NB4 (cell line): ENCODE measurements at regions not wholly inside any gene's neighbourhood (a gene's known extent, or its start where the extent isn't known, plus 50 kb on each side); places are given as distances from the start of the nearest gene placed in this dataset.
A peak's percentile ranks its signal among the peaks of the same experiment; 100 is the strongest.

Experiments
- DNase-seq: peaks from one replicate; pipeline ENCODE4 v3.0.0; 2010; ENCODE audit warnings: low read depth
- H3K4me3 ChIP-seq: one replicate; pipeline ENCODE4 v1.5.1; 2011; ENCODE audit warnings: mild to moderate bottlenecking, low read depth, low read length, moderate library complexity
- CTCF ChIP-seq: IDR thresholded peaks from one replicate; pipeline ENCODE4 v1.5.1; 2012; ENCODE audit warnings: low read depth, low read length
- MAX ChIP-seq: IDR thresholded peaks from 2 replicates; pipeline ENCODE4 v1.6.1; 2011; ENCODE audit warnings: low read depth, low read length
- MYC ChIP-seq: IDR thresholded peaks from 2 replicates; pipeline ENCODE4 v1.6.1; 2011; ENCODE audit warnings: low read depth, low read length
- POLR2A ChIP-seq: IDR thresholded peaks from 2 replicates; pipeline ENCODE4 v1.6.1; 2011; ENCODE audit warnings: mild to moderate bottlenecking; ENCODE audit not compliant: insufficient read length; ENCODE audit errors: extremely low read depth

GRCh38 chr6:164099269-164099865 lies 684.8 kb downstream of the QKI start:
- DNase-seq: no peak
- TF ChIP-seq MAX (no peak), CTCF (no peak), MYC (no peak), POLR2A (no peak)
- no peak overlapping the region for H3K4me3 ChIP-seq

- peak; percentile 19 for DNase-seq
- H3K4me3 ChIP-seq: no peak overlapping the region
- no peak for TF ChIP-seq MAX
- no peak for TF ChIP-seq MYC
- no peak for TF ChIP-seq CTCF
- no peak for TF ChIP-seq POLR2A
Observed at GRCh38 chr6:164098857-164099267, 684.3 kb downstream of the QKI start.

- H3K4me3 ChIP-seq: no peak overlapping the region
- DNase-seq: peak; percentile 9
- TF ChIP-seq POLR2A (no peak), MAX (no peak), MYC (no peak), CTCF (no peak)
Observed at GRCh38 chr6:164097551-164098398, 683.3 kb downstream of the QKI start.

GRCh38 chr6:164097056-164097455 lies 682.5 kb downstream of the QKI start:
- DNase-seq: no peak
- TF ChIP-seq MYC: no peak
- TF ChIP-seq CTCF: no peak
- TF ChIP-seq MAX: no peak
- H3K4me3 ChIP-seq: no peak overlapping the region

GRCh38 chr6:164095056-164095455 lies 680.5 kb downstream of the QKI start:
- DNase-seq: no peak
- TF ChIP-seq CTCF: no peak
- no peak for TF ChIP-seq POLR2A
- TF ChIP-seq MAX: no peak
- TF ChIP-seq MYC: no peak
- no peak overlapping the region for H3K4me3 ChIP-seq
